Kidney glomerular epithelial cell (primary cell): ENCODE measurements at regions not wholly inside any gene's neighbourhood (a gene's known extent, or its start where the extent isn't known, plus 50 kb on each side); places are given as distances from the start of the nearest gene placed in this dataset.
"Not testable (repeated sequence)": the region's sequence is repeated elsewhere in the genome, so short reads cannot be mapped to it uniquely, and the experiment has no call there.

Source experiments
- DNase-seq: peaks from one replicate; lab custom pipeline; 2025; lab: John Stamatoyannopoulos, UW

DNA sequence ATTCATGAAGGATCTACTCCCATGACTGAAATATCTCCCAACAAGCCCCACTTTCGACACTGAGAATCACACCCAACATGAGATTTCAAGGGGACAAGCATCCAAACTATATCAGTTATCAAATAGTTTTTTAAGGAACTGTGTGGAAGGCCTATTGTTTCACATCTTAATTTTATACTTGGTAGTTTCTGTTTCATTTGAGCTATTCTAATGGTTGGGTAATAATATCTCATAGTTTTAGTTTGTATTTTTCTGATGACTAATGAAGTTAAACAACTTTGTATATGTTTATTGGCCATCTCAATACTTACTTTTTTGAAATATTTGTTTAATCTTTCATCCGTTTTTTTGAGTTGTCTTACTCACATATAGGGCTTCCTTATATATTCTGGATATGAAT is 135.0 kb downstream of the SCG2 start:
- no peak for DNase-seq

DNA sequence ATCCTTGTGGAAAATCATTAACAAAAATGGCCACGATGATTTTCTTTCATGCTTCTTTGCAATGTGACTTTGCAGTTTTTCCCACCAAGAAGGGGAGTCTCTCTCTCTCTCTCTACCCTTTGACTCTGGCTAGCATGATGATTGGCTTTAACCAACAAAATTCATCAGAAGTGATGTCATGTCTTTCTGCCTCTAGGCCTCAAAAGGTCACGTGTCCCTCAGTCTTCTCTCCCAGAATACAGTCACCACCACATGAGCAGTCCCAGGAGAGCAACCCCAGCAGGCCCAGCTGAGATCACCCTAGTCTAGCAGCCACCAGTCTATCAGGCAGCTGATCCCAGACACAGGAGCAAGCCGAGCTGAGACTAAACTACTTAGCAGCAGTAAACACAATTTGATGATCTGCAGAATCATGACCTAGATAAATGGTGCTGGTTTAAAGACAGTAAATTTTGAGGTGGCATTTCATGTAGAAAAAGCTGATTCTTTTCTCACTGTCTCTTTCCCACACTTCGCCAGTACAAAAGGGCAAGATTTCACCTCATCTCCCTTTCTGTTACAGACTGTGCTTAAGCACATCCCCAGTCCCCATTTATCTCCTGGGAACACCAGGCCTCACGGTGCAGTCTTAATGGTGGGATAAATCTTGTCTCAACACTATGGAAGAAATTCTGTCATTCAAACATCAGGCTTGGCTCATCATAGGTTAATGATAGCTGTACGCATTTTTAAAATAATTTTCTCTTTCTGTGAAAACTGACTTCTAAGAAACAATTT is 132.7 kb downstream of the SCG2 start:
- peak; percentile 62 for DNase-seq

DNA sequence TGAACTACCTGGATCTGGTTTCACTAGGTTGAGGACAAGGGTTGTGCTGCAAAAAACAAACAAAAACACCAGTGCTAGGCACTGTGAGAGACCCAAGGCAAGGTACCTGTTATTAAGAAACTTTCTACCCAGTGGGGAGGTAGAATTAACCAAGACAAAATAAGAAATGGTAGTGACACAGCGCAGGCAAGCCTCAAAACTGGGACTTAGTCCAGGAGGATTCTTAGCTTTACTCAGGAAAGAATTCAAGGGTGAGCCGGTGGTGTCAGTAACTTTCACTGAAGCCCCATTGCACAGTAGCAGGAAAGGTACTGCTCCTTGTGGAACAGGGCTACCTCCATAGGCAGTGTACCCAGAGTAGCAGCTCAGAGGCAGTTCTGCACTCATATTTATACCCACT is 131.6 kb downstream of the SCG2 start:
- DNase-seq, result no peak

DNA sequence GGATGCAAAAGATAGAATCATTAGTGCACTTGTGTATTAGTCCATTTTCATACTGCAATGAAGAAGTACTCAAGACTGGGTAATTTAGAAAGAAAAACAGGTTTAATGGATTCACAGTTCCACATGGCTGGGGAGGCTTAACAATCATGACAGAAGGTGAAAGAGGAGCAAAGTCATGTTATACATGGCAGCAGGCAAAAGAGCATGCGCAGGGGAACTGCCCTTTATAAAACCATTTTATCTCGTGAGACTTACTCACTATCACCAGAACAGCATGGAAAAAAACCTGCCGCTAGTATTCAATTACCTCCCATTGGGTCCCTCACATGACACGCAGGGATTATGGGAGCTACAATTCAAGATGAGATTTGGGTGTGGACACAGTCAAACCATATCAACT is 129.4 kb downstream of the SCG2 start:
- no peak for DNase-seq

DNA sequence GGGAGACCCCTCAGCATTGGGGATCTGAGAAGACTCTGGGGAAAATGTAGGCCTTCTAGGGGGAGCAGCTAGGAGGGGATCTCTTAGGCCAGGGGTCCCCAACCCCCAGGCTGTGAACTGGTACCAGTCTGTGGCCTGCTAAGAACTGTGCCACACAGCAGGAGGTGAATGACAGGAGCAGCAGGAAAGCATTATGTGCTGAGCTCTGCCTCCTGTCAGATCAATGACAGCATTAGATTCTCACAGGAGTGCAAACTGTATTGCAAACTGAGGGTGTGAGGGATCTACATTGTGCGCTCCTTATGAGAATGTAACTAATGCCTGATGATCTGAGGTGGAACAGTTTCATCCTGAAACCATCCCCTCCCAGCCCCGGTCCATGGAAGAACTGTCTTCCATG is 127.3 kb downstream of the SCG2 start:
- DNase-seq, result no peak

DNA sequence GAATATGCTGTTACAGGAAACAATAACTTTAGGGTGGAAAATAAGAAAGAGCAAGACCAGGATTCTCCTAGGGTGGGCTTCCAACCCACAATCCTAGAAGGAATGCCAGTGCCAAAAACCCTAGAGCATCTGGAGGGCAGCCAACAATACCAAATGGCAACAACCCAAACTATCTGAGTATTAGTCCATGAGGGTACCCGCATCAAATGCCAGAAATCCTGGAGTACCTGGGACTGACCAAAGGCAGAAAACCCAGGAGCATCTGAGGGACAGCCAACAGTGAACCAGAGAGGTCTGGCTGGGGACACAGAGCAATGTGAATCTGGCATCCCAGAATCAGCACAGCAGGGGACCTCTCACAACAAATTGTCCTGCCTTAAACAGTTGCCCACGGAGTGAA is 126.3 kb downstream of the SCG2 start:
- DNase-seq, result no peak

DNA sequence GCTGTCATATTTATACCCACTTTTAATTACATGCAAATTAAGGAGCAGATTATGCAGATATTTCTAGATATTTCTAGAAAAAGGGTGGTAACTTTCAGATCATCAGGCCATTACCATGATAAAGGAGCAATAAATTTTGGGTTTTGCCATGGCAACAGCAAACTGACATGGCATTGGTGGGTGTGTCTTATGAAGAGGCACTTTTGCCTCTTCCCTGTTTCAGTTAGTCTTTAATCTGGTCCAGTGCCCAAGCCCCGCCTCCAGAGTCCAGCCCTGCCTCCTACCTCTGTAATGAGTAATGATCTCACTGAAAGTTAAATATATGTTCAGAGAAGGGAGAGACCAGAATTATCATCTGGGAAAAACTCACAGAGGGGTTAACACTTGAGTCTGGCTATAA is 124.8 kb downstream of the SCG2 start:
- peak; percentile 32 for DNase-seq

DNA sequence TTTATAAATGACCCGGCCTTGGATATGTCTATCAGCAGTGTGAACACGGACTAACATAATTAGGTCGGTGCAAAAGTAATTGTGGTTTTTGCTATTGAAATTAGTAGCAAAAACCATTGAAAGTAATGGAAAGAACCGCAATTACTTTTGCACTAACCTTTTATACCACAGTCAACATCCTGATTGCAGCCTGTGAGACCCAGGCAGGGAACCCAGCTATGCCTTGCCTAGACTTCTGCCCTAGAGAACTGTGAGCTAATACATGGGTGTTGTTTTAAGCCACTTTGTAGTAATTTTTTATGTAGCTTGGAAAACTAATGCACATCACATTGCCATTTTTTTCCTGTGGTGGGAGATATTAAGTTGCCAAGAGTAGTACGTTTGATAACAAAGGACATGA is 120.7 kb downstream of the SCG2 start:
- DNase-seq, result no peak

DNA sequence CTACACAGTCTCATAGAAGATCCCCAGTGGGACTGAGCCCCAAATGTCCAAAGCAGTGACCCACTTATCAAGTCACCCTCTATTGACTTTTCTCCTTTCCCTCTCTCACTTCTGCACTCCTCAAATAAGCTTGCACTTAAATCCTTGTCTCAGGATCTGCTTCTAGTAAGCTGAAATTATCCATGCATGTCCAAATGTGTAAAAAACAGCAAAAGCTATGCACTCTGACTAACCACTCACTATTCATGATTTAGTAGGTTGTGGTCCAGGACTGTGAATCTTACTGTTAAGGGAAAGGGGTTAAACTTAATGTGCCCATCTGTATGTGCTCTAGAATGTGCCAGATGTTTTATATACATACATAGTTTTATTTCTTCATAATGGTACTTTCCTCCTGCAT is 115.4 kb downstream of the SCG2 start:
- DNase-seq, result peak; percentile 32

DNA sequence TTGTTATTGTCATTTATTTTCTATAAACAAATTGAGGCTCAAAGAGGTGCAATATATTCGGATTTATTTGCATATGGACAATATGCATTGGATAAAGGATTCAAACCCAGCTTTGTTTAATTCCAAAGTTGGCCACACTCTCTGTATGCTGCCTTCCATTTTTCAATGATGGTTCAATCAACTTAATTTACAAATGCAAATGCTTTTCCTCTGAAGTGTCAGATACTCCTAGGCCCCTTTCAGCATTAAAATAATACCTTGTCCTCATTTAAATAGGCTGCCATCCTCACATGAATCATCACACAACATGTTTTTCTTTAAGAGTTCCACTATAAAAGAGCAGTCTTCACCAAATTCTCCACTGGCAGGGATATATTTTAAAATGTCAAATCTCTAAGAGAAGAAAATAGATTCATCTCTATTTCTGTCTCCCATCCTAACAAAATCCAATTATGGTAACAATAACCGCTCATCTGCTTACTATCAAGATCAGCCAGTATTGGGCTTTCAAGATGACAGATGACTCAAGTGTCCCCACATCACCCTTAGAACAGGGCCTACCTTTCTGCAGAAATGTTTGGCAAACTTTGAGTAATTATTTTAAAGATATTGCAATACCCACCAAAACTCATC is 114.8 kb downstream of the SCG2 start:
- DNase-seq, result no peak

DNA sequence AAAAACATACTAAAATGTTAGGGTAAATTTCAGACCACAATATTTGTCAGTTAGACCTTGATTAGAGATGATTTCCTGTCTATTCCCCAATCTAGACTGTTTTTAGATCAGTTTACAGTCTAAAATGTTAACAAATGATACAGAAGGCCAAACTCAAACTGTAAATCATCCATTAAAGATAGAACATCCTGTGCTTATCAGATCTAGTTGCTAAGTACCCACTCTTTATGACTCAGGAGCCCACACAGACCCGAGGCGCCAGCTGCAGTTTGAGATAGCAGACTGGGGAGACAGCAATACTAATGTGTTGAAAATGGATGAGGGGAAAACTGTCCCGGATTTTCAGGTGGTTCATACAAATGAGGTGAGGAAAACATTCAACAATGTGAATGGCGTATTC is 113.3 kb downstream of the SCG2 start:
- DNase-seq, result peak; percentile 30

DNA sequence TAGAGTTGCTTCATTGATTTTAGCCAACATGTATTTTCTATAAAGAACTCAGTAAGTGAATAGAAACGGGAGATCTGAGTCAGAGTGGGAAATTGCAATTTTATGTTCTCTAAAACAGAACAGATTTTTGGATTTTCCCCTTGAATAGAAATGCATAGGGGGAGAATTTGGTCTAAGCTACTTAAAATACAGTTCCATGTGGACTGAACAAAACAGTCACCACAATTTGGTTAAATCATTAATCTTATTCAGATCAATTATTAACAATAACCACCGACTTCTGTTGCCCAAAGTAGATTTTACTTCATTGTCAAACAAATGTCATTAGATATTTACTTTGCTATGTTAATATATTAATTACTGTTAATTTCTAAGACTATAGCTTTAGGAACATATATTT is 107.7 kb downstream of the SCG2 start:
- DNase-seq, result no peak

DNA sequence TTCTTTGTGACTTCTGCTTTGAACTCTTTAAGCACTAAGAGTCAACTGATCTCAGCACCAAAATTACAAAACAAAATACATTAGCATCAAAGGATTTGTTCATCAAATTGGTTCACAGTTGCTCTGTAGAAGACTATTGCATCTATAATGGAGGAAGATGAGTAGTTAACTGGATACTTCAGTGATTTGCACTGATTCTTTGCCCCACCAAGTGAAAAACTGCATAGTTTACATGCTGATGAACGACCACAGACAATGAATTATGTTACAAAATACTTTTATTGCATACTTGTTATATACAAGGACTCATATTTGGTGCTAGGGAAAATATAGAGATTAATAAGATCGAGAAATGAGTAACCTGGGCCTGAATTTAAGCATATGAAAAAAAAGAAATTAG is 107.2 kb downstream of the SCG2 start:
- DNase-seq, result peak; percentile 14

DNA sequence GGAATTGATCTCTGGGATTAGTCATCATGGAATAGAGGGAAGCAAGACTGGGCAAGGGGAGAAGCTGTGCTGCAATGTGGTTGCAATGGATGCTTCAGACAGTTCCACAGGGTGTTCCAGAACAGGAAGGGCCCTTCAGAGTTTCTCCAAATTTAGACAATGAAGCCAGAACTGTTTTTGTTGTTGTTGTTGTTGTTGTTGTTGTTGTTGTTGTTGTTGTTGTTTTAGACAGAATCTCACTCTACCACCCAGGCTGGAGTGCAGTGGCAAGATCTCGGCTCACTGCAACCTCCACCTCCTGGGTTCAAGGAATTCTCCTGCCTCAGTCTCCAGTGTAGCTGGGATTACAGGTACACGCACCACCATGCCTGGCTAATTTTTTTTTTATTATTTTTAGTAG is 105.3 kb downstream of the SCG2 start:
- DNase-seq, result not testable (repeated sequence)

DNA sequence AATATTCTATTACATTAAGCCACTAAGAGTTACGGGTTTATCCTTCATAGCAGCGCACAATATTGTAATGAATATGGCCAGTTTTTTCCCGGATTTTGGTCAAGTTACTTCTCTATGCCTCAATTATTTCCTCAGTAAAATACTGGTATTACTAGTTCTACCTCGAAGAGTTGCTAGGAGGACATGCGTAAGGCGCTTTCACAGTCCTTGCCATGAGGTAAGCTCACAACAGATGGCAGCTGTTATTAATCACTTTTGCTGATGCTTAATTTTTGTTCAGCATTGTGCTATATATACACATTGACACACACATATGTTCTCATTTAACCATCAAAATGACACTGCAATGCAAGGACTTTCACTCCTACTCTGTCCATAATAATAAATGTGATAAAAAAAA is 101.5 kb downstream of the SCG2 start:
- no peak for DNase-seq

DNA sequence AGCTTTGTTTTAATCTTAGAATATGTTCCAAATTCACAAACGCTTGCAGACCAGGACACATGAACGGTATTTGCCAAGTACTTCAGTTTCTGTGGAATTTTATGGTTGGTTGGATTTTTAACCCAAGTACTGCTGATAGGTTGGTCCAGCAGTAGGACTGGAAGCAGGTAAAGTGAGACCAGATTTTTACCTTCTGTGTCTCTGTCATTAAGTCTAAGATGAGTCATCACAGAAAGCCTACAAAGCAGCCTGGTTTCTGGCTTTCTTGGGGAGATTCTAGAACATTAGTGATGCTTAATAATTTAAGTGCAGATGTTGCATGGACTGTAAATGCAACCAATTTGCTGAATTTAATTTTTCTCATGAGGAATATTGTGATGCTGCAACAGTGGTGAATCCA is 100.5 kb downstream of the SCG2 start:
- no peak for DNase-seq

DNA sequence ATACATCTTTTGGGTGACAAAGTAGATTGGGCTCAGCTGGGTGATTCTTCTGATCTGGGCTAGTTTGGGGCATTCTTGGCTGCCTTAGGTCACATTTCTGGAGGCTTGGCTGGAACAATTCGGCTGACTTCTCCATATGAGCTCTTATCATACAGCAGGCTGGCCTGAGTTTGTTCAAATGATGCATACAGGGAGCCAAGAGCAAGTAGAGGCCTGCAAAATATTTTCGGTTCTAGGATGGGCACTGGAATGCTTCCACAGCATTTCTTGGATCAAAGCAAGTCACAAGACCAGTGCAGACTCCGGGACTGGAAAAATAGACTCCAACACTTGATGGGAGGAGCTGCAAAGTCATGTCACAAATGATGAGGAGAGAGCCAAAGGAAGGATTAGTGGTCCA is 98.4 kb downstream of the SCG2 start:
- DNase-seq, result no peak

DNA sequence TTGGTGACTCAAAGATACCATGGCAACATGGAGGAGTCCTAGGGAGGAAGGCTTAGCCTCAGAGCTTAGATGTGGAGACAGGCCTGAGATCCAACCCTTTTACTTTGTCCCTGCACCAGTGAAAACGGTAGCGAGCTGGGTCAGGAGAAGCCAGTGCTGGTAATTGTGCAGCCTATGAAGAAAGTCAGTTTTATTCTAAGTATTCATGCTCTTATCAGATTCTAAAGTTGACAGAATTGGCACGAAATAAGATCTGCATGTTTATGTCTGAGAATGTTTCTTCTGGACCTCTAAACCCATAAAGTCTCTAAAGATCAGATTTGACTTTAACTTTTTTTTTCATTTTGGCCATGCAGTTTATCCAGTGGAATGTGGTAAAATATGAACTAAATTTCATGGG is 93.8 kb downstream of the SCG2 start:
- no peak for DNase-seq

DNA sequence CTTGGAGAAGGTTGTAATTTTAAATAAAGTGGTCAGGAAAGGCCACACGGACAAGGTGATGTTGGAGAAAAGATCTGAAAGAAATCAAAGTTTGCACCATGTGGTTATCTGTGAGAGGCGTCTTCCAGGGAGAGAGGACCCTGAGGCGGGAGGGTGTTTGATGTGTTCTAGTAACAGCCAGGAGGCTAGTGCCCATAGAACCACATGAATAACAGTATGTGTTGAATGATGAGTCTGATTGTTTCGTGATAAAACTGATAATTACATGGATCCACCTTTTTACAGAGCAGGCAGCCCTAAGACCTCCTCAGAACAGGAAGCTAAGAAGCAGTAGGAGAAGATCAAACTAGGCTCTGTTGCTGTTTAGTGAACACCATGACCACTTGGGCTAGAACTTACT is 91.4 kb downstream of the SCG2 start:
- DNase-seq, result no peak

DNA sequence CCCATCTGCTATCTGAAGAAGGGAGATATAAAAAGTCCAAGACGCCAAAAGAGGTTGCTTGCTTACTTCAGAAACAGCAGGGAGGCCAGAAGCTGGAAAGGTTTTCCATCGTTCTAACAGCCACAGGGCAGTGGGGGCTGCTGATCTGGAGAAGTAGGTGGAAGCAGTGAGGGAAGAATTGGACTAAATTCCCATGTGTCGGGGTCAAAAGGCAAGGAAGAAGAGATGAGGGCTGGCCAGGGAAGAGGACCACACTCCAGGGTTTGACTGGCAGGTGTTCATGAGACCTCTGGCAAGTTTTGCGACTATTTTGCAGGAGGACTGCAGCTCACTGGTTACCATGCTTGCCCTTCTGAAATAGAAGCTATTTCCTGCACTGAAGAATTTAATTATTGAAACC is 91.0 kb downstream of the SCG2 start:
- DNase-seq, result no peak

DNA sequence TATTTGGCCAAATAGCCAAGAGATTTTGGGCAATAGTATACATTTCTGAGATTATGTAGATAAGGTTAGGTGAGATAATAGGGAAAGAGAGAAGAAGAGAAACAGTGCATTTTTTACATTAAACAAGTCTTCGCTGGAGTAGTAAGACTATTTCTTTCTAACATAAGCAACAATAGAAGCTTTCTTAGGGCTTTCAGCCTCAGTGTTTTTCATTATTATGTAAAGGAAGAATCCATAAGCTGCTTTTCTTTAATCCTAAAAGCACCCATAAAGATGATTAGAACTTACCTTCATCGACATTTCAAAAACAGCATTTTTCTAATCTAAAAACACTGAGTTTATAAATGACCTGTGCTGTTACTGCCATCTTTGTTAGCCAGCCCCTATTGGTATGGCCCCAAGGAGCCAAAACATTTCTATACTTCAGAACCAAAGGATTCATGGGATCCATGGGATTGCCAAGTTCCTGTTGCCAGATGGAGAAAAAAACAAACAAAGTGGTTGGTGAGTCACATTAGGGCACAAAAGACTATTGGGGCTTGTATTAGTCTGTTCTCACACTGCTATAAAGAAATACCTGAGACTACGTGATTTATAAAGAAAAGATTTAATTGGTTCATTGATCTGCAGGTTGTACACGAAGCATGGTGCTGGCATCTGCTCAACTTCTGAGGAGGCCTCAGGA is 88.2 kb downstream of the SCG2 start:
- no peak for DNase-seq

DNA sequence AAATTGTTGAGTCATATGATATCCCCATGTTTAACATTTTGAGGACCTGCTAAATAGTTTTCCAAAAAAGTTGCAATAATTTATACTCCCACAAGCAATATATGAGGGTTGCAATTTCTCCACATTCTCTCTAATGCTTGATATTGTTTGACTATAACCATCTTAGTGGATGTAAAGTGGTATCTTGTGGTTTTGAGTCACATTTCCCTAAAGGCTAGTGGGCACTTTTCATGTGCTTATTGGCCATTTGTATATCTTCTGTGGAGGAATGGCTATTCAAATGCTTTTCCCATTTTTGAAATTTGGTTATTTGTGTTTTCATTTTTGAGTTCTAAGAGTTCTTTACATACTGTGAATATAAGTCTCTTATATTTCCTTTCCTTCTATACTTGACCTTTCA is 82.7 kb downstream of the SCG2 start:
- no peak for DNase-seq

DNA sequence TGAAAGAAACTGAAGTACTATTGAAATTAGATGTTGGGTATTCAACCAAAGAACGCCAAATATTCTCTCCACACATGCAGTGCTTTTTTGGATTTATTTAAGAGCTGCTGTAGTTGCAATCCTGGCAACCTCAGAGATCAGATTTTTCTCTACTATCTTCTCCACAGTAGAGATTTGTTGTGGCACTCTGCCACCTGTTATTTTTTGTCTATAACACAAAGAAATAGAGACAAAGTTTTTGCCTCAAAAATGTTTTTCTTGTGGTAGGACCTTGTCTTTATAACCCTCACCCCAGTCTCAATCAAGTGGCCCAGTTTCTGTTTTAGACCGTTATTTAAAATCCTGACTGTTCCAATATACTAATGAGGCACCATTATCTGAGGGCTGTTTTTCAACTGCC is 79.4 kb downstream of the SCG2 start:
- DNase-seq, result no peak
